Liver (tissue), 8 donors: ENCODE measurements at regions not wholly inside any gene's neighbourhood (a gene's known extent, or its start where the extent isn't known, plus 50 kb on each side); places are given as distances from the start of the nearest gene placed in this dataset.

ENCODE experiments used
- DNase-seq: peaks from one replicate; pipeline ENCODE4 v3.0.0-alpha.2; 2017; ENCODE audit warnings: low spot score
- H3K27ac ChIP-seq, 2 donors: one replicate each; pipeline ENCODE4 v1.7.0; 2013; ENCODE audit warnings: inconsistent platforms in 2 of 2, low read length in 2 of 2, control low read depth in 1 of 2, low read depth in 1 of 2, mild to moderate bottlenecking in 1 of 2
- H3K27me3 ChIP-seq, 4 donors: one replicate each; pipeline versions ENCODE4 v1.6.1 to v1.7.0; 2013; ENCODE audit warnings: low read length in 3 of 4, inconsistent platforms in 1 of 4, mild to moderate bottlenecking in 1 of 4, moderate library complexity in 1 of 4; ENCODE audit not compliant: control insufficient read depth in 4 of 4, insufficient read depth in 4 of 4
- H3K36me3 ChIP-seq, 4 donors: one replicate each; pipeline versions ENCODE4 v1.6.1 to v1.7.0; 2013; ENCODE audit warnings: low read length in 3 of 4, mild to moderate bottlenecking in 3 of 4, low read depth in 1 of 4, moderate library complexity in 1 of 4; ENCODE audit not compliant: control insufficient read depth in 4 of 4, insufficient read depth in 3 of 4
- H3K4me1 ChIP-seq, 4 donors: one replicate each; pipeline versions ENCODE4 v1.6.1 to v1.7.0; 2013; ENCODE audit warnings: low read length in 3 of 4, mild to moderate bottlenecking in 3 of 4, moderate library complexity in 1 of 4; ENCODE audit not compliant: control insufficient read depth in 4 of 4, insufficient read depth in 4 of 4
- H3K4me3 ChIP-seq, 3 donors: one replicate each; pipeline versions ENCODE4 v1.6.1 to v1.7.0; 2013; ENCODE audit warnings: low read length in 3 of 3, control low read depth in 1 of 3, low read depth in 1 of 3, mild to moderate bottlenecking in 1 of 3
- H3K9ac ChIP-seq, 2 donors: one replicate each; pipeline ENCODE4 v1.7.0; 2013; ENCODE audit warnings: low read length in 2 of 2, mild to moderate bottlenecking in 2 of 2, moderate library complexity in 2 of 2, control low read depth in 1 of 2, low read depth in 1 of 2
- H3K9me3 ChIP-seq, 4 donors: one replicate each; pipeline versions ENCODE4 v1.6.1 to v1.7.0; 2013; ENCODE audit warnings: low read length in 3 of 4; ENCODE audit not compliant: control insufficient read depth in 4 of 4
- ATF3 ChIP-seq: IDR thresholded peaks from 2 replicates; pipeline ENCODE4 v1.6.1; 2016; ENCODE audit warnings: antibody characterized with exemption
- EGR1 ChIP-seq, 2 donors: IDR thresholded peaks; 2 replicates each; pipeline ENCODE4 v1.6.1; 2016 to 2018; ENCODE audit warnings: antibody characterized with exemption in 2 of 2, low read depth in 2 of 2
- FOXA1 ChIP-seq: IDR thresholded peaks from 2 replicates; pipeline ENCODE4 v1.6.1; 2016; ENCODE audit warnings: antibody characterized with exemption
- FOXA2 ChIP-seq: IDR thresholded peaks from 2 replicates; pipeline ENCODE4 v1.6.1; 2016; ENCODE audit warnings: antibody characterized with exemption
- GABPA ChIP-seq, 2 donors: IDR thresholded peaks in 1 of 2; conservative IDR thresholded peaks in 1 of 2; 2 replicates each; pipeline ENCODE4 v1.6.1; 2016; ENCODE audit warnings: antibody characterized with exemption in 2 of 2, mild to moderate bottlenecking in 1 of 2, moderate library complexity in 1 of 2
- HNF4A ChIP-seq, 2 donors: conservative IDR thresholded peaks; 2 replicates each; pipeline ENCODE4 v1.6.1; 2016; ENCODE audit warnings: antibody characterized with exemption in 2 of 2, mild to moderate bottlenecking in 2 of 2
- HNF4G ChIP-seq: IDR thresholded peaks from 2 replicates; pipeline ENCODE4 v1.6.1; 2016; ENCODE audit warnings: antibody characterized with exemption
- JUND ChIP-seq, 2 donors: IDR thresholded peaks; 2 replicates each; pipeline ENCODE4 v1.6.1; 2016; ENCODE audit warnings: antibody characterized with exemption in 2 of 2
- NR2F2 ChIP-seq: IDR thresholded peaks from 2 replicates; pipeline ENCODE4 v1.6.1; 2016; ENCODE audit warnings: antibody characterized with exemption
- RAD21 ChIP-seq, 2 donors: IDR thresholded peaks; 2 replicates each; pipeline ENCODE4 v1.6.1; 2016; ENCODE audit warnings: antibody characterized with exemption in 2 of 2, mild to moderate bottlenecking in 2 of 2
- RXRA ChIP-seq, 2 donors: IDR thresholded peaks; 2 replicates each; pipeline ENCODE4 v1.6.1; 2017 to 2018; ENCODE audit warnings: antibody characterized with exemption in 2 of 2, mild to moderate bottlenecking in 1 of 2
- SP1 ChIP-seq: IDR thresholded peaks from 2 replicates; pipeline ENCODE4 v1.6.1; 2018; ENCODE audit warnings: antibody characterized with exemption, mild to moderate bottlenecking
- TAF1 ChIP-seq: conservative IDR thresholded peaks from 2 replicates; pipeline ENCODE4 v1.6.1; 2016; ENCODE audit warnings: antibody characterized with exemption, mild to moderate bottlenecking
- YY1 ChIP-seq: IDR thresholded peaks from 2 replicates; pipeline ENCODE4 v1.6.1; 2016; ENCODE audit warnings: antibody characterized with exemption, mild to moderate bottlenecking
- WGBS: extraction: QIAGEN DNeasy Blood & Tissue Kit; methylation state at CpG from one replicate; pipeline ENCODE4 v1.1.7; 2013; 5-methylcytosine and 5-hydroxymethylcytosine counted together
- TF ChIP-seq, protein P1 (sequence below): IDR thresholded peaks from 2 replicates; pipeline ENCODE4 v1.6.1; 2016; ENCODE audit warnings: antibody characterized with exemption
- TF ChIP-seq, protein P2 (sequence below): IDR thresholded peaks from 2 replicates; pipeline ENCODE4 v1.6.1; 2016; ENCODE audit warnings: antibody characterized with exemption
- TF ChIP-seq, protein P3 (sequence below): IDR thresholded peaks from 2 replicates; pipeline ENCODE4 v1.6.1; 2016; ENCODE audit warnings: antibody characterized with exemption, mild to moderate bottlenecking
- TF ChIP-seq, protein P4 (sequence below): fragments of 150-350 bp; IDR thresholded peaks from 2 replicates; pipeline ENCODE4 v1.5.1; 2017; ENCODE audit warnings: improper control_type of control experiment, low read depth, low read length; ENCODE audit not compliant: missing input control
- donor health status: healthy.
- donor health status: healthy.
- donor health status: healthy.
- donor health status: healthy.
- donor health status: healthy.

DNA sequence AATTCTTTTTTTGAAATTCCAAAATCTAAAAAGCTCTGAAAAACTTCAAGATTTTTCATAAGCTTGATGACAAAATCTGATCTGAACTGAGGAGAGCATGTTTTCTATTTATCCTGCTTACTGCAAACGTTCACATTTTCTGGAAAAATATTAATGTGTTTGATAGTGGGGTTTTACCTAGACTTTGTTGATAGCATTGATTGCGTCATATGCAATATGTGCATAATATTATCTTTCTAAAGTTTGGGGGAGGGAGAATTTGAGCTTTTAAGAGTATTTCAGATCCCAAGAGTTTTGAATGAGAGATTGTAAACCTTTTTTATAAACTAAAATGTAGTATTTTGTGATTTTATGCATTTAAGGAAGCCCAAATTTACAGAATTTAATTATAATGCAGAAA, 62.8 kb upstream of the CDH6 start:
- H3K4me1 ChIP-seq, result no peaks in the 10 kb centered on the region
- peaks cover 0 to 2% (median 0%) of the 10 kb centered on the region in 4 donors for H3K27me3 ChIP-seq
- H3K9me3 ChIP-seq, result no peaks in the 10 kb centered on the region
- TF ChIP-seq ATF3 (no peak), SP1 (no peak), RXRA (IDR thresholded peaks at IDR 0.05) (no peak), GABPA (IDR thresholded peaks at IDR 0.05 in 1 of 2, conservative IDR thresholded peaks at IDR 0.05 in 1 of 2) (no peak), FOXA2 (no peak), EGR1 (IDR thresholded peaks at IDR 0.05; ENCODE audit: low read depth in 2 of 2) (no peak), YY1 (no peak), JUND (IDR thresholded peaks at IDR 0.05) (no peak), HNF4A (conservative IDR thresholded peaks at IDR 0.05) (no peak), TAF1 (no peak), NR2F2 (no peak), RAD21 (IDR thresholded peaks at IDR 0.05) (no peak), HNF4G (no peak), FOXA1 (no peak)
- TF ChIP-seq, protein P1, sequence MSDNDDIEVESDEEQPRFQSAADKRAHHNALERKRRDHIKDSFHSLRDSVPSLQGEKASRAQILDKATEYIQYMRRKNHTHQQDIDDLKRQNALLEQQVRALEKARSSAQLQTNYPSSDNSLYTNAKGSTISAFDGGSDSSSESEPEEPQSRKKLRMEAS, result no peak
- TF ChIP-seq, protein P2, sequence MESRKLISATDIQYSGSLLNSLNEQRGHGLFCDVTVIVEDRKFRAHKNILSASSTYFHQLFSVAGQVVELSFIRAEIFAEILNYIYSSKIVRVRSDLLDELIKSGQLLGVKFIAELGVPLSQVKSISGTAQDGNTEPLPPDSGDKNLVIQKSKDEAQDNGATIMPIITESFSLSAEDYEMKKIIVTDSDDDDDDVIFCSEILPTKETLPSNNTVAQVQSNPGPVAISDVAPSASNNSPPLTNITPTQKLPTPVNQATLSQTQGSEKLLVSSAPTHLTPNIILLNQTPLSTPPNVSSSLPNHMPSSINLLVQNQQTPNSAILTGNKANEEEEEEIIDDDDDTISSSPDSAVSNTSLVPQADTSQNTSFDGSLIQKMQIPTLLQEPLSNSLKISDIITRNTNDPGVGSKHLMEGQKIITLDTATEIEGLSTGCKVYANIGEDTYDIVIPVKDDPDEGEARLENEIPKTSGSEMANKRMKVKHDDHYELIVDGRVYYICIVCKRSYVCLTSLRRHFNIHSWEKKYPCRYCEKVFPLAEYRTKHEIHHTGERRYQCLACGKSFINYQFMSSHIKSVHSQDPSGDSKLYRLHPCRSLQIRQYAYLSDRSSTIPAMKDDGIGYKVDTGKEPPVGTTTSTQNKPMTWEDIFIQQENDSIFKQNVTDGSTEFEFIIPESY, result no peak
- TF ChIP-seq, protein P3, sequence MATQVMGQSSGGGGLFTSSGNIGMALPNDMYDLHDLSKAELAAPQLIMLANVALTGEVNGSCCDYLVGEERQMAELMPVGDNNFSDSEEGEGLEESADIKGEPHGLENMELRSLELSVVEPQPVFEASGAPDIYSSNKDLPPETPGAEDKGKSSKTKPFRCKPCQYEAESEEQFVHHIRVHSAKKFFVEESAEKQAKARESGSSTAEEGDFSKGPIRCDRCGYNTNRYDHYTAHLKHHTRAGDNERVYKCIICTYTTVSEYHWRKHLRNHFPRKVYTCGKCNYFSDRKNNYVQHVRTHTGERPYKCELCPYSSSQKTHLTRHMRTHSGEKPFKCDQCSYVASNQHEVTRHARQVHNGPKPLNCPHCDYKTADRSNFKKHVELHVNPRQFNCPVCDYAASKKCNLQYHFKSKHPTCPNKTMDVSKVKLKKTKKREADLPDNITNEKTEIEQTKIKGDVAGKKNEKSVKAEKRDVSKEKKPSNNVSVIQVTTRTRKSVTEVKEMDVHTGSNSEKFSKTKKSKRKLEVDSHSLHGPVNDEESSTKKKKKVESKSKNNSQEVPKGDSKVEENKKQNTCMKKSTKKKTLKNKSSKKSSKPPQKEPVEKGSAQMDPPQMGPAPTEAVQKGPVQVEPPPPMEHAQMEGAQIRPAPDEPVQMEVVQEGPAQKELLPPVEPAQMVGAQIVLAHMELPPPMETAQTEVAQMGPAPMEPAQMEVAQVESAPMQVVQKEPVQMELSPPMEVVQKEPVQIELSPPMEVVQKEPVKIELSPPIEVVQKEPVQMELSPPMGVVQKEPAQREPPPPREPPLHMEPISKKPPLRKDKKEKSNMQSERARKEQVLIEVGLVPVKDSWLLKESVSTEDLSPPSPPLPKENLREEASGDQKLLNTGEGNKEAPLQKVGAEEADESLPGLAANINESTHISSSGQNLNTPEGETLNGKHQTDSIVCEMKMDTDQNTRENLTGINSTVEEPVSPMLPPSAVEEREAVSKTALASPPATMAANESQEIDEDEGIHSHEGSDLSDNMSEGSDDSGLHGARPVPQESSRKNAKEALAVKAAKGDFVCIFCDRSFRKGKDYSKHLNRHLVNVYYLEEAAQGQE, result no peak
- TF ChIP-seq, protein P4, sequence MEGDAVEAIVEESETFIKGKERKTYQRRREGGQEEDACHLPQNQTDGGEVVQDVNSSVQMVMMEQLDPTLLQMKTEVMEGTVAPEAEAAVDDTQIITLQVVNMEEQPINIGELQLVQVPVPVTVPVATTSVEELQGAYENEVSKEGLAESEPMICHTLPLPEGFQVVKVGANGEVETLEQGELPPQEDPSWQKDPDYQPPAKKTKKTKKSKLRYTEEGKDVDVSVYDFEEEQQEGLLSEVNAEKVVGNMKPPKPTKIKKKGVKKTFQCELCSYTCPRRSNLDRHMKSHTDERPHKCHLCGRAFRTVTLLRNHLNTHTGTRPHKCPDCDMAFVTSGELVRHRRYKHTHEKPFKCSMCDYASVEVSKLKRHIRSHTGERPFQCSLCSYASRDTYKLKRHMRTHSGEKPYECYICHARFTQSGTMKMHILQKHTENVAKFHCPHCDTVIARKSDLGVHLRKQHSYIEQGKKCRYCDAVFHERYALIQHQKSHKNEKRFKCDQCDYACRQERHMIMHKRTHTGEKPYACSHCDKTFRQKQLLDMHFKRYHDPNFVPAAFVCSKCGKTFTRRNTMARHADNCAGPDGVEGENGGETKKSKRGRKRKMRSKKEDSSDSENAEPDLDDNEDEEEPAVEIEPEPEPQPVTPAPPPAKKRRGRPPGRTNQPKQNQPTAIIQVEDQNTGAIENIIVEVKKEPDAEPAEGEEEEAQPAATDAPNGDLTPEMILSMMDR, result no peak
- DNase-seq, result no peak
- no peaks in the 10 kb centered on the region for H3K36me3 ChIP-seq
- WGBS, result 64% methylated on average over 2 of the region's 2 CpGs
- no peak overlapping the region for H3K4me3 ChIP-seq
- no peak overlapping the region for H3K9ac ChIP-seq
- H3K27ac ChIP-seq, result no peak overlapping the region
